AG09319 (cell line): ENCODE measurements at regions not wholly inside any gene's neighbourhood (a gene's known extent, or its start where the extent isn't known, plus 50 kb on each side); places are given as distances from the start of the nearest gene placed in this dataset.
"Not testable (repeated sequence)": the region's sequence is repeated elsewhere in the genome, so short reads cannot be mapped to it uniquely, and the experiment has no call there.

Source experiments
- DNase-seq: peaks from one replicate; pipeline ENCODE4 v3.0.0-alpha.2; 2010; ENCODE audit warnings: low read depth; ENCODE audit errors: extremely low read depth
- CTCF ChIP-seq: IDR thresholded peaks from 2 replicates; pipeline ENCODE4 v1.5.1; 2011; ENCODE audit warnings: low read depth, mild to moderate bottlenecking, inconsistent platforms, low read length, moderate library complexity

GRCh38 chr9:86573886-86574285 lies 219.7 kb upstream of the TUT7 start:
- TF ChIP-seq CTCF, result no peak
- DNase-seq, result peak; percentile 40

- DNase-seq, result no peak
- TF ChIP-seq CTCF, result no peak
Observed at GRCh38 chr9:86572904-86573303, 218.7 kb upstream of the TUT7 start.

- not testable (repeated sequence) for DNase-seq
Observed at GRCh38 chr9:86565603-86566002, 211.4 kb upstream of the TUT7 start.

GRCh38 chr9:86563936-86564335 lies 209.7 kb upstream of the TUT7 start:
- DNase-seq, result no peak
- no peak for TF ChIP-seq CTCF

GRCh38 chr9:86563350-86563749 lies 209.1 kb upstream of the TUT7 start:
- TF ChIP-seq CTCF, result no peak
- no peak for DNase-seq

GRCh38 chr9:86562691-86563090 lies 208.5 kb upstream of the TUT7 start:
- no peak for TF ChIP-seq CTCF
- no peak for DNase-seq

GRCh38 chr9:86557918-86558317 lies 203.7 kb upstream of the TUT7 start:
- DNase-seq, result no peak
- TF ChIP-seq CTCF, result no peak

- DNase-seq, result peak; percentile 57
- no peak for TF ChIP-seq CTCF
Observed at GRCh38 chr9:86557063-86557766, 203.0 kb upstream of the TUT7 start.
